Uterus (tissue), 3 donors: ENCODE measurements at regions not wholly inside any gene's neighbourhood (a gene's known extent, or its start where the extent isn't known, plus 50 kb on each side); places are given as distances from the start of the nearest gene placed in this dataset.

ENCODE experiments used
- DNase-seq, 2 donors: peaks; one replicate each; pipeline ENCODE4 v3.0.0-alpha.2; 2019 to 2020
- H3K27ac ChIP-seq, 2 donors: fragments of 200-600 bp; sonication (generic); 1 replicate in 1 of 2; 2 replicates in 1 of 2; pipeline ENCODE4 v1.5.1; 2016 to 2018
- H3K27me3 ChIP-seq, 2 donors: fragments of 200-600 bp; sonication (generic); one replicate each; pipeline ENCODE4 v1.5.1; 2018 to 2019; ENCODE audit warnings: control low read depth in 1 of 2
- H3K36me3 ChIP-seq, 2 donors: fragments of 200-600 bp; sonication (generic); one replicate each; pipeline ENCODE4 v1.5.1; 2019; ENCODE audit warnings: control low read depth in 1 of 2
- H3K4me1 ChIP-seq, 2 donors: fragments of 200-600 bp; sonication (generic); one replicate each; pipeline ENCODE4 v1.5.1; 2018 to 2019; ENCODE audit warnings: control low read depth in 1 of 2
- H3K4me3 ChIP-seq, 2 donors: fragments of 200-600 bp; sonication (generic); 1 replicate in 1 of 2; 2 replicates in 1 of 2; pipeline ENCODE4 v1.5.1; 2018 to 2019; ENCODE audit warnings: mild to moderate bottlenecking in 1 of 2
- H3K9me3 ChIP-seq, 2 donors: fragments of 200-600 bp; sonication (generic); one replicate each; pipeline ENCODE4 v1.5.1; 2019; ENCODE audit warnings: control low read depth in 1 of 2
- CTCF ChIP-seq, 4 experiments: fragments of 200-600 bp in 2 of 4; fragments of 450-650 bp in 2 of 4; sonication (generic) in 2 of 4; IDR thresholded peaks; one replicate each; pipeline ENCODE4 v1.5.1; 2016 to 2019; ENCODE audit warnings: antibody characterized with exemption in 4 of 4, mild to moderate bottlenecking in 2 of 4, moderate library complexity in 1 of 4
- POLR2A ChIP-seq, 2 donors: fragments of 450-650 bp; IDR thresholded peaks; one replicate each; pipeline ENCODE4 v1.6.1; 2016; ENCODE audit warnings: antibody characterized with exemption in 2 of 2, mild to moderate bottlenecking in 1 of 2, moderate library complexity in 1 of 2
- intact Hi-C: fragments of 100-400 bp; cut with DNase I; formaldehyde crosslinking; loops from one replicate; pipeline ENCODE4 v1.15.1; 2023; ENCODE audit warnings: low total_unique reads
- donor health status: DM: yes; HTN: yes; CAD: no.

- no peaks in the 10 kb centered on the region for H3K36me3 ChIP-seq
- H3K4me3 ChIP-seq = no peak overlapping the region
- no peaks in the 10 kb centered on the region for H3K27me3 ChIP-seq
- intact Hi-C loops = no loop called here
- no peak for TF ChIP-seq CTCF (IDR thresholded peaks at IDR 0.05)
- no peaks in the 10 kb centered on the region for H3K4me1 ChIP-seq
- DNase-seq = no peak
- H3K27ac ChIP-seq = no peak overlapping the region
- H3K9me3 ChIP-seq = no peaks in the 10 kb centered on the region
These were observed 227.2 kb upstream of the FAM3C start for GRCh38 chr7:121623130-121623872.

GRCh38 chr7:121621937-121622336, 225.8 kb upstream of the FAM3C start:
- DNase-seq = no peak
- Histone ChIP-seq H3K36me3 (no peaks in the 10 kb centered on the region), H3K4me3 (no peak overlapping the region), H3K4me1 (no peaks in the 10 kb centered on the region), H3K9me3 (no peaks in the 10 kb centered on the region), H3K27ac (no peak overlapping the region), H3K27me3 (no peaks in the 10 kb centered on the region)
- TF ChIP-seq CTCF (IDR thresholded peaks at IDR 0.05) (no peak), POLR2A (IDR thresholded peaks at IDR 0.05) (no peak)
- intact Hi-C loops = no loop called here

GRCh38 chr7:121620953-121621606, 225.0 kb upstream of the FAM3C start:
- H3K27ac ChIP-seq = no peak overlapping the region
- H3K4me1 ChIP-seq = no peaks in the 10 kb centered on the region
- no peak overlapping the region for H3K4me3 ChIP-seq
- TF ChIP-seq CTCF (IDR thresholded peaks at IDR 0.05) (no peak), POLR2A (IDR thresholded peaks at IDR 0.05) (no peak)
- H3K9me3 ChIP-seq = no peaks in the 10 kb centered on the region
- no peaks in the 10 kb centered on the region for H3K27me3 ChIP-seq
- DNase-seq = no peak
- H3K36me3 ChIP-seq = no peaks in the 10 kb centered on the region
- intact Hi-C loops = no loop called here

GRCh38 chr7:121620206-121620605, 224.1 kb upstream of the FAM3C start:
- no peaks in the 10 kb centered on the region for H3K36me3 ChIP-seq
- H3K27me3 ChIP-seq = no peaks in the 10 kb centered on the region
- intact Hi-C loops = no loop called here
- H3K4me1 ChIP-seq = no peaks in the 10 kb centered on the region
- no peak for DNase-seq
- H3K9me3 ChIP-seq = no peaks in the 10 kb centered on the region
- no peak overlapping the region for H3K27ac ChIP-seq
- TF ChIP-seq CTCF (IDR thresholded peaks at IDR 0.05) (no peak), POLR2A (IDR thresholded peaks at IDR 0.05) (no peak)
- no peak overlapping the region for H3K4me3 ChIP-seq

- no peak overlapping the region for H3K27ac ChIP-seq
- H3K36me3 ChIP-seq = no peaks in the 10 kb centered on the region
- no peaks in the 10 kb centered on the region for H3K4me1 ChIP-seq
- DNase-seq = no peak
- intact Hi-C loops = no loop called here
- no peak overlapping the region for H3K4me3 ChIP-seq
- no peaks in the 10 kb centered on the region for H3K27me3 ChIP-seq
- no peak for TF ChIP-seq POLR2A (IDR thresholded peaks at IDR 0.05)
- no peak for TF ChIP-seq CTCF (IDR thresholded peaks at IDR 0.05)
- no peaks in the 10 kb centered on the region for H3K9me3 ChIP-seq
These were observed 222.1 kb upstream of the FAM3C start for GRCh38 chr7:121618182-121618581.
